HL-60 (cell line): ENCODE measurements at regions not wholly inside any gene's neighbourhood (a gene's known extent, or its start where the extent isn't known, plus 50 kb on each side); places are given as distances from the start of the nearest gene placed in this dataset.

ENCODE experiments used
- DNase-seq, 2 experiments: peaks; one replicate each; pipeline ENCODE4 v3.0.0-alpha.2; 2010 to 2020; ENCODE audit warnings: low read depth in 1 of 2, low spot score in 1 of 2
- H3K27ac ChIP-seq: fragments of 250-450 bp; sonication (Bioruptor Pico); replicated peaks from 2 replicates; pipeline ENCODE4 v1.5.1; 2020; ENCODE audit warnings: mild to moderate bottlenecking, moderate library complexity
- H3K27me3 ChIP-seq: fragments of 250-450 bp; sonication (Bioruptor Pico); 2 replicates; pipeline ENCODE4 v1.5.1; 2021; ENCODE audit warnings: mild to moderate bottlenecking, moderate library complexity; ENCODE audit not compliant: insufficient read depth, poor library complexity, severe bottlenecking
- H3K4me3 ChIP-seq: replicated peaks from 2 replicates; pipeline ENCODE4 v1.5.1; 2011; ENCODE audit warnings: mild to moderate bottlenecking, control low read depth, low read length; ENCODE audit not compliant: insufficient read depth
- CTCF ChIP-seq: IDR thresholded peaks from one replicate; pipeline ENCODE4 v1.5.1; 2011; ENCODE audit warnings: low read length, control low read depth, inconsistent platforms; ENCODE audit not compliant: insufficient read depth
- GABPA ChIP-seq: IDR thresholded peaks from 2 replicates; pipeline ENCODE4 v1.6.1; 2012; ENCODE audit warnings: low read depth
- POLR2AphosphoS5 ChIP-seq: IDR thresholded peaks from 2 replicates; pipeline ENCODE4 v1.6.1; 2012; ENCODE audit warnings: low read depth
- SPI1 ChIP-seq: IDR thresholded peaks from 2 replicates; pipeline ENCODE4 v1.6.1; 2012; ENCODE audit warnings: low read depth, mild to moderate bottlenecking, borderline replicate concordance
- TF ChIP-seq, protein P1 (sequence below): IDR thresholded peaks from 2 replicates; pipeline ENCODE4 v1.6.1; 2012; ENCODE audit warnings: low read depth; ENCODE audit not compliant: insufficient replicate concordance

DNA sequence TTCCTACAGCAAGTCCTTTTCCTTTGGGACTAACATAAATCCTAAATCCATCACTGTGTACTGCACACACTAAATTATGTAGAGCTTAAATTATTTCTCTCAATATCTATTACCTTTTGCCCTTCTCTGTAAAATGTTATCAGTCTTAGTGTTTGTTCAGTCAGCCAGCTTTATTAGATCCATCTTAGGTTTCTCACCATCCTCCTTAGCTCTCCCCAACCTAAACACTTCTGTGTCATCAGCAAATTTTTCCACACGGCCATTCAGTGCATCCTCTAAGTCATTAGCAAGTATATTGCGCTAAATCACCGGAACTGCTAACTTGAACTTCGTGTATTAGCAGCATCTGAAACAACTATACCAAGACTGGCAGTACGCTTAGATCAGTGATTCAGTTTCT, 142.1 kb upstream of the ZNF438 start:
- H3K27ac ChIP-seq, result no peak overlapping the region
- DNase-seq, result no peak
- H3K4me3 ChIP-seq, result no peak overlapping the region

DNA sequence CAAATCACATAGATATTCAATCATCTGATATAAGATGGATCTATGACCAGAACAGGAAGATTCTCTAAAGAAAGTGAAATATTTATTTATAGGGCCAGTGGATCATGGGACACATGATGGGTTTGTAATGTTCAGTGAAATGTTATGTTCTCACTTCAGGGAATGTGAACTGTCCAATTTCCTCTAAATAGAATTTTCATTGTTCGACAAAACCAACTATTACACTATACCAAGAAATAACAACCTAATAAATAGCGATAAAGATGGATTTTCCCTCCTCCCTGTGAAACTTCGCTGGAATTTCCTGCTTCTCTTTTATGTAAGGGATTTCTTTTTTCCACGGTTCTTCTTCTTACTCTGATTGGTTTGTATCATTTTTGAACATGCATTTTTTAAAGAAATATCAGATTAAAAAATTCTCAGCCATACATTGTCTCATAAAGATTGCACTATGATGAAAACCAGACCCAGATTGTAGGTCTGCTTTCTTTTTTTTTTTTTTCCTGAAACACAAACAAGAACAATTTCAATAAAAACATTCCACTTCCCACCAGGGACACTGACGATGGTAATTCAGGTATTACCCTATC, 139.8 kb upstream of the ZEB1 start:
- DNase-seq, result no peak
- Histone ChIP-seq H3K4me3 (no peak overlapping the region), H3K27ac (no peak overlapping the region), H3K27me3 (no peaks in the 10 kb centered on the region)
- TF ChIP-seq CTCF (no peak), POLR2AphosphoS5 (no peak), SPI1 (no peak), GABPA (no peak)
- TF ChIP-seq, protein P1, sequence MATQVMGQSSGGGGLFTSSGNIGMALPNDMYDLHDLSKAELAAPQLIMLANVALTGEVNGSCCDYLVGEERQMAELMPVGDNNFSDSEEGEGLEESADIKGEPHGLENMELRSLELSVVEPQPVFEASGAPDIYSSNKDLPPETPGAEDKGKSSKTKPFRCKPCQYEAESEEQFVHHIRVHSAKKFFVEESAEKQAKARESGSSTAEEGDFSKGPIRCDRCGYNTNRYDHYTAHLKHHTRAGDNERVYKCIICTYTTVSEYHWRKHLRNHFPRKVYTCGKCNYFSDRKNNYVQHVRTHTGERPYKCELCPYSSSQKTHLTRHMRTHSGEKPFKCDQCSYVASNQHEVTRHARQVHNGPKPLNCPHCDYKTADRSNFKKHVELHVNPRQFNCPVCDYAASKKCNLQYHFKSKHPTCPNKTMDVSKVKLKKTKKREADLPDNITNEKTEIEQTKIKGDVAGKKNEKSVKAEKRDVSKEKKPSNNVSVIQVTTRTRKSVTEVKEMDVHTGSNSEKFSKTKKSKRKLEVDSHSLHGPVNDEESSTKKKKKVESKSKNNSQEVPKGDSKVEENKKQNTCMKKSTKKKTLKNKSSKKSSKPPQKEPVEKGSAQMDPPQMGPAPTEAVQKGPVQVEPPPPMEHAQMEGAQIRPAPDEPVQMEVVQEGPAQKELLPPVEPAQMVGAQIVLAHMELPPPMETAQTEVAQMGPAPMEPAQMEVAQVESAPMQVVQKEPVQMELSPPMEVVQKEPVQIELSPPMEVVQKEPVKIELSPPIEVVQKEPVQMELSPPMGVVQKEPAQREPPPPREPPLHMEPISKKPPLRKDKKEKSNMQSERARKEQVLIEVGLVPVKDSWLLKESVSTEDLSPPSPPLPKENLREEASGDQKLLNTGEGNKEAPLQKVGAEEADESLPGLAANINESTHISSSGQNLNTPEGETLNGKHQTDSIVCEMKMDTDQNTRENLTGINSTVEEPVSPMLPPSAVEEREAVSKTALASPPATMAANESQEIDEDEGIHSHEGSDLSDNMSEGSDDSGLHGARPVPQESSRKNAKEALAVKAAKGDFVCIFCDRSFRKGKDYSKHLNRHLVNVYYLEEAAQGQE, result no peak

More for the DNA sequence above, 142.1 kb upstream of the ZNF438 start:
- TF ChIP-seq POLR2AphosphoS5 (no peak), CTCF (no peak), SPI1 (no peak), GABPA (no peak)
- TF ChIP-seq, protein P1, result no peak
- no peaks in the 10 kb centered on the region for H3K27me3 ChIP-seq

DNA sequence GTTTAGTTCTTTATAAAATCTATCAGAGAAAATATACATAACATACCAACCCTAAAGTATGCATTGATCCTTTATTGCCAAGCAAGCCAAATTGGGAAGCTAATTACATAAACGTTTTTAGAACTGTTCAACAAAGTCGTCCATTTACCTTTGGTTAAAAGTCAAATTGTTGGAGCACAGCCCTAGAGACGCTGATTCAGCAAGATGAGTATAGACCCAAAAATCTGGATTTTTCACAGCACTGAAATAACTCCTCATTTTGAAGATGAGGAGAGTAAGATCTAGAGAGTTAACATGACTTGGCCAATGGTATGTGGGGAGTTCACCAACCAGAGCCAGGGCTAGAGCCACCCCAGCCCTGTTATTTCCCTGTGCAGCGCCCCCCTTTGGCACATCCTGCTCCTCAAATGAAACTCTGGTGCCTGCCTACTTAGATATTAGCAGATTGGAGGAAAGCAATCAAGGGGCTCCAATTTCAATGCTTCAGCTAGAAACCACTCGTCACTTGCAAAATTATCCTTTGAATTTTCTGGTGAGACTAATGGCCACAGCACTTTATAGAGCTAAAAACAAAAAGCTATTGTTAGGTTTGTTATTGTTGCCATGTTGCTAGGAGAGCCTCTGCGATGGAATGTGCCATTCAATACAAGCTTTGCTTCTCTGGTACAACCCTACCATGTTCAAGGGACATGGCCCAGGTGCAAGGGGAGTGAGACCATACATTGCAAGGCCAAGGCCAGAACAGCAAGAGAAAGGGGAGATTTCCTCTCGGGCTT, 132.6 kb upstream of the ZEB1 start:
- no peak for DNase-seq
- H3K27ac ChIP-seq, result no peak overlapping the region
- no peaks in the 10 kb centered on the region for H3K27me3 ChIP-seq
- H3K4me3 ChIP-seq, result no peak overlapping the region
- TF ChIP-seq CTCF (no peak), POLR2AphosphoS5 (no peak), SPI1 (no peak), GABPA (no peak)
- TF ChIP-seq, protein P1, result no peak
